GM23338 (cell line): ENCODE measurements at regions not wholly inside any gene's neighbourhood (a gene's known extent, or its start where the extent isn't known, plus 50 kb on each side); places are given as distances from the start of the nearest gene placed in this dataset.

ENCODE experiments used
- ETS1 ChIP-seq: IDR thresholded peaks from 2 replicates; pipeline ENCODE4 v1.6.1; 2016; ENCODE audit warnings: antibody characterized with exemption
- REST ChIP-seq: IDR thresholded peaks from one replicate; pipeline ENCODE4 v1.6.1; 2018; ENCODE audit warnings: antibody characterized with exemption; ENCODE audit not compliant: unreplicated experiment
- ZNF114 ChIP-seq: fragments of 250-450 bp; sonication (Bioruptor Pico); IDR thresholded peaks from 2 replicates; pipeline ENCODE4 v1.5.0; 2020; ENCODE audit warnings: mild to moderate bottlenecking, moderate library complexity
- TF ChIP-seq, protein P1 (sequence below): fragments of 250-450 bp; sonication (Bioruptor Pico); IDR thresholded peaks from 2 replicates; pipeline ENCODE4 v1.5.0; 2020; ENCODE audit warnings: mild to moderate bottlenecking, moderate library complexity

- TF ChIP-seq, protein P1, sequence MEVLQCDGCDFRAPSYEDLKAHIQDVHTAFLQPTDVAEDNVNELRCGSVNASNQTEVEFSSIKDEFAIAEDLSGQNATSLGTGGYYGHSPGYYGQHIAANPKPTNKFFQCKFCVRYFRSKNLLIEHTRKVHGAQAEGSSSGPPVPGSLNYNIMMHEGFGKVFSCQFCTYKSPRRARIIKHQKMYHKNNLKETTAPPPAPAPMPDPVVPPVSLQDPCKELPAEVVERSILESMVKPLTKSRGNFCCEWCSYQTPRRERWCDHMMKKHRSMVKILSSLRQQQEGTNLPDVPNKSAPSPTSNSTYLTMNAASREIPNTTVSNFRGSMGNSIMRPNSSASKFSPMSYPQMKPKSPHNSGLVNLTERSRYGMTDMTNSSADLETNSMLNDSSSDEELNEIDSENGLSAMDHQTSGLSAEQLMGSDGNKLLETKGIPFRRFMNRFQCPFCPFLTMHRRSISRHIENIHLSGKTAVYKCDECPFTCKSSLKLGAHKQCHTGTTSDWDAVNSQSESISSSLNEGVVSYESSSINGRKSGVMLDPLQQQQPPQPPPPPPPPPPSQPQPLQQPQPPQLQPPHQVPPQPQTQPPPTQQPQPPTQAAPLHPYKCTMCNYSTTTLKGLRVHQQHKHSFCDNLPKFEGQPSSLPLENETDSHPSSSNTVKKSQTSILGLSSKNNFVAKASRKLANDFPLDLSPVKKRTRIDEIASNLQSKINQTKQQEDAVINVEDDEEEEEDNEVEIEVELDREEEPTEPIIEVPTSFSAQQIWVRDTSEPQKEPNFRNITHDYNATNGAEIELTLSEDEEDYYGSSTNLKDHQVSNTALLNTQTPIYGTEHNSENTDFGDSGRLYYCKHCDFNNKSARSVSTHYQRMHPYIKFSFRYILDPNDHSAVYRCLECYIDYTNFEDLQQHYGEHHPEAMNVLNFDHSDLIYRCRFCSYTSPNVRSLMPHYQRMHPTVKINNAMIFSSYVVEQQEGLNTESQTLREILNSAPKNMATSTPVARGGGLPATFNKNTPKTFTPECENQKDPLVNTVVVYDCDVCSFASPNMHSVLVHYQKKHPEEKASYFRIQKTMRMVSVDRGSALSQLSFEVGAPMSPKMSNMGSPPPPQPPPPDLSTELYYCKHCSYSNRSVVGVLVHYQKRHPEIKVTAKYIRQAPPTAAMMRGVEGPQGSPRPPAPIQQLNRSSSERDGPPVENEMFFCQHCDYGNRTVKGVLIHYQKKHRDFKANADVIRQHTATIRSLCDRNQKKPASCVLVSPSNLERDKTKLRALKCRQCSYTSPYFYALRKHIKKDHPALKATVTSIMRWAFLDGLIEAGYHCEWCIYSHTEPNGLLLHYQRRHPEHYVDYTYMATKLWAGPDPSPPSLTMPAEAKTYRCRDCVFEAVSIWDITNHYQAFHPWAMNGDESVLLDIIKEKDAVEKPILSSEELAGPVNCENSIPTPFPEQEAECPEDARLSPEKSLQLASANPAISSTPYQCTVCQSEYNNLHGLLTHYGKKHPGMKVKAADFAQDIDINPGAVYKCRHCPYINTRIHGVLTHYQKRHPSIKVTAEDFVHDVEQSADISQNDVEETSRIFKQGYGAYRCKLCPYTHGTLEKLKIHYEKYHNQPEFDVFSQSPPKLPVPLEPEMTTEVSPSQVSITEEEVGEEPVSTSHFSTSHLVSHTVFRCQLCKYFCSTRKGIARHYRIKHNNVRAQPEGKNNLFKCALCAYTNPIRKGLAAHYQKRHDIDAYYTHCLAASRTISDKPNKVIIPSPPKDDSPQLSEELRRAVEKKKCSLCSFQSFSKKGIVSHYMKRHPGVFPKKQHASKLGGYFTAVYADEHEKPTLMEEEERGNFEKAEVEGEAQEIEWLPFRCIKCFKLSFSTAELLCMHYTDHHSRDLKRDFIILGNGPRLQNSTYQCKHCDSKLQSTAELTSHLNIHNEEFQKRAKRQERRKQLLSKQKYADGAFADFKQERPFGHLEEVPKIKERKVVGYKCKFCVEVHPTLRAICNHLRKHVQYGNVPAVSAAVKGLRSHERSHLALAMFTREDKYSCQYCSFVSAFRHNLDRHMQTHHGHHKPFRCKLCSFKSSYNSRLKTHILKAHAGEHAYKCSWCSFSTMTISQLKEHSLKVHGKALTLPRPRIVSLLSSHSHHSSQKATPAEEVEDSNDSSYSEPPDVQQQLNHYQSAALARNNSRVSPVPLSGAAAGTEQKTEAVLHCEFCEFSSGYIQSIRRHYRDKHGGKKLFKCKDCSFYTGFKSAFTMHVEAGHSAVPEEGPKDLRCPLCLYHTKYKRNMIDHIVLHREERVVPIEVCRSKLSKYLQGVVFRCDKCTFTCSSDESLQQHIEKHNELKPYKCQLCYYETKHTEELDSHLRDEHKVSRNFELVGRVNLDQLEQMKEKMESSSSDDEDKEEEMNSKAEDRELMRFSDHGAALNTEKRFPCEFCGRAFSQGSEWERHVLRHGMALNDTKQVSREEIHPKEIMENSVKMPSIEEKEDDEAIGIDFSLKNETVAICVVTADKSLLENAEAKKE (CRISPR knock-in tag): no peak
- TF ChIP-seq ETS1 (no peak), REST (no peak), ZNF114 (CRISPR knock-in tag) (no peak)
Measured at GRCh38 chr13:50593207-50593606, 250.3 kb downstream of the DLEU7 start (continued).
